CD4-positive, alpha-beta T cell treated with Interleukin-17A for 4 hours (primary cell): ENCODE measurements at regions not wholly inside any gene's neighbourhood (a gene's known extent, or its start where the extent isn't known, plus 50 kb on each side); places are given as distances from the start of the nearest gene placed in this dataset.
A peak's percentile ranks its signal among the peaks of the same experiment; 100 is the strongest.
"Not testable (repeated sequence)": the region's sequence is repeated elsewhere in the genome, so short reads cannot be mapped to it uniquely, and the experiment has no call there.

Experiments used
- DNase-seq: peaks from one replicate; pipeline ENCODE4 v3.0.0-alpha.2; 2020; ENCODE audit warnings: mixed read lengths

- DNase-seq: no peak
Observed at GRCh38 chrX:118216087-118216486, 99.5 kb upstream of the KLHL13 start.

- DNase-seq: no peak
Observed at GRCh38 chrX:118216509-118216908, 99.9 kb upstream of the KLHL13 start.

- DNase-seq: no peak
Observed at GRCh38 chrX:118218079-118218478, 101.5 kb upstream of the KLHL13 start.

- DNase-seq: no peak
Observed at GRCh38 chrX:118218940-118219339, 102.3 kb upstream of the KLHL13 start.

GRCh38 chrX:118219866-118220265 is 103.3 kb upstream of the KLHL13 start:
- DNase-seq: no peak

GRCh38 chrX:118220509-118220908 is 103.9 kb upstream of the KLHL13 start:
- DNase-seq: no peak

GRCh38 chrX:118221270-118221669 is 104.7 kb upstream of the KLHL13 start:
- no peak for DNase-seq

GRCh38 chrX:118221733-118222132 is 105.1 kb upstream of the KLHL13 start:
- DNase-seq: no peak

GRCh38 chrX:118222421-118222820 is 105.8 kb upstream of the KLHL13 start:
- no peak for DNase-seq

- no peak for DNase-seq
Observed at GRCh38 chrX:118225711-118226428, 109.3 kb upstream of the KLHL13 start.

- DNase-seq: no peak
Observed at GRCh38 chrX:118228041-118228440, 111.4 kb upstream of the KLHL13 start.

- no peak for DNase-seq
Observed at GRCh38 chrX:118228456-118228855, 111.8 kb upstream of the KLHL13 start.

- no peak for DNase-seq
Observed at GRCh38 chrX:118231464-118231863, 114.4 kb upstream of the WDR44 start.

GRCh38 chrX:118239178-118239870 is 106.6 kb upstream of the WDR44 start:
- DNase-seq: no peak

- DNase-seq: no peak
Observed at GRCh38 chrX:118239913-118240698, 105.8 kb upstream of the WDR44 start.

- DNase-seq: not testable (repeated sequence)
Observed at GRCh38 chrX:118246961-118247360, 98.9 kb upstream of the WDR44 start.

GRCh38 chrX:118249146-118249545 is 96.8 kb upstream of the WDR44 start:
- DNase-seq: no peak

GRCh38 chrX:118250445-118250844 is 95.5 kb upstream of the WDR44 start:
- no peak for DNase-seq

GRCh38 chrX:118251271-118251670 is 94.6 kb upstream of the WDR44 start:
- DNase-seq: no peak

- DNase-seq: no peak
Observed at GRCh38 chrX:118252967-118253366, 92.9 kb upstream of the WDR44 start.

- peak; percentile 38 for DNase-seq
Observed at GRCh38 chrX:118254611-118255010, 91.3 kb upstream of the WDR44 start.

- no peak for DNase-seq
Observed at GRCh38 chrX:118255921-118256320, 90.0 kb upstream of the WDR44 start.

- no peak for DNase-seq
Observed at GRCh38 chrX:118257781-118258180, 88.1 kb upstream of the WDR44 start.

GRCh38 chrX:118259213-118259612 is 86.7 kb upstream of the WDR44 start:
- no peak for DNase-seq
